ENCODE measurements at regions not wholly inside any gene's neighbourhood (a gene's known extent, or its start where the extent isn't known, plus 50 kb on each side); places are given as distances from the start of the nearest gene placed in this dataset.

DNA sequence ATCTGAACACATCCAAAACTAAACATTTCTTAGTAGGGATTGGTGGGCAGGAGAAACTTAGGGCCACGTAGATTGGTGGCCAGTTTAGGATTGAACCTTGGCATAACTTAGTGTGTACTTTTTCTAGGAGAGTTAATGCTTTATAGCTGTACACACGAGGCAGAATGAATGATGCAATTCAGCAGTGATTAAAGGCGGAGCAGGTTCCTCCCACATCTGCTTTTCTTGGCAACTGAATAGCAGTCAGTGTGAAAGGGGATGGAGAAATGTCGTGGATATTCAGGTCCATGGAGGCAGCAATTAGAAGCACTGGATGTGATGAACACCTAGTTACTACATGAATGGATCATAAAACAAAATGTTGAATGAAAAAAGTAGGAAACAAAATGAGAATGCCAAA lies 493.8 kb downstream of the FUT8 start:
- Histone ChIP-seq H3K4me2 (ENCODE audit: extremely low read depth, insufficient read depth, low read length) (no peak overlapping the region), H4K20me1 (ENCODE audit: control insufficient read depth, extremely low read depth, insufficient read depth, low read length) (no peaks in the 10 kb centered on the region)
- DNase-seq (ENCODE audit: low read depth in 2 of 2) = no peak

DNA sequence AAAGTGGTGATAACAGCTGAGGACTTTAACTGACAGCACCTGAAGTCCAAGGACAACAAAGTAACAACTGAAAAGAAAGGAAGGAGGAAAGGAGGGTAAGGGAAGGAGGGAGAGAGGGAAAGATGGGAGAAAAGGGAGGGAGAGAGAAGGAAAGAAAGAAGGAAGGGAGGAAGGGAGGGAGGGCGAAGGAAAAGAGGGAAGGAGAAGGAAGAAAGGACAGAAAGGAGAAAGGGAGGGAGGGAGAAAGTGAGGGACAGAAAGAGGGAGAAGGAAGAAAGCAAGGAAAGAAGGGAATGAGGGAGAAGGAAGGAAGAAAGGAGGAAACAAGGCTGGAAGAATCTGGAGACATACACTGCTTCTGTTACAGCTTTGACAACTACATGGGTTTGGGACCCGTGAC lies 494.4 kb downstream of the FUT8 start:
- Histone ChIP-seq H3K4me3 (replicated peaks in 1 of 4; ENCODE audit: control extremely low read depth in 1 of 4, insufficient read depth in 1 of 4, low read depth in 3 of 4, low read length in 4 of 4) (no peak overlapping the region), H3K36me3 (ENCODE audit: control insufficient read depth, insufficient read depth, low read length) (no peaks in the 10 kb centered on the region), H3K4me2 (ENCODE audit: extremely low read depth, insufficient read depth, low read length) (no peak overlapping the region), H4K20me1 (ENCODE audit: control insufficient read depth, extremely low read depth, insufficient read depth, low read length) (no peaks in the 10 kb centered on the region), H3K9me3 (ENCODE audit: control insufficient read depth, insufficient read depth, low read depth, low read length) (no peaks in the 10 kb centered on the region), H2AFZ (ENCODE audit: low read length) (no peak overlapping the region), H3K27ac (ENCODE audit: insufficient read depth, low read length) (no peak overlapping the region), H3K9ac (ENCODE audit: insufficient read depth, low read length) (no peak overlapping the region), H3K79me2 (ENCODE audit: control insufficient read depth, insufficient read depth, low read length) (no peaks in the 10 kb centered on the region), H3K4me1 (ENCODE audit: control insufficient read depth, extremely low read depth, insufficient read depth, low read length) (no peaks in the 10 kb centered on the region), H3K27me3 (ENCODE audit: control insufficient read depth, insufficient read depth, low read length) (no peaks in the 10 kb centered on the region)
- TF ChIP-seq EZH2 (IDR thresholded peaks at IDR 0.05; ENCODE audit: low read length, missing control alignments) = no peak
- TF ChIP-seq CTCF (conservative IDR thresholded peaks at IDR 0.05 in 1 of 2, IDR thresholded peaks at IDR 0.05 in 1 of 2; ENCODE audit: low read depth in 1 of 2, low read length in 2 of 2) = no peak
- no peak for DNase-seq (ENCODE audit: low read depth in 2 of 2)

More for the DNA sequence above, 493.8 kb downstream of the FUT8 start:
- Histone ChIP-seq H3K36me3 (ENCODE audit: control insufficient read depth, insufficient read depth, low read length) (no peaks in the 10 kb centered on the region), H3K79me2 (ENCODE audit: control insufficient read depth, insufficient read depth, low read length) (no peaks in the 10 kb centered on the region), H3K27ac (ENCODE audit: insufficient read depth, low read length) (no peak overlapping the region), H3K9ac (ENCODE audit: insufficient read depth, low read length) (no peak overlapping the region), H3K27me3 (ENCODE audit: control insufficient read depth, insufficient read depth, low read length) (no peaks in the 10 kb centered on the region), H3K4me1 (ENCODE audit: control insufficient read depth, extremely low read depth, insufficient read depth, low read length) (no peaks in the 10 kb centered on the region), H3K4me3 (replicated peaks in 1 of 4; ENCODE audit: control extremely low read depth in 1 of 4, insufficient read depth in 1 of 4, low read depth in 3 of 4, low read length in 4 of 4) (no peak overlapping the region), H3K9me3 (ENCODE audit: control insufficient read depth, insufficient read depth, low read depth, low read length) (no peaks in the 10 kb centered on the region), H2AFZ (ENCODE audit: low read length) (no peak overlapping the region)
- TF ChIP-seq EZH2 (IDR thresholded peaks at IDR 0.05; ENCODE audit: low read length, missing control alignments) = no peak

- no peaks in the 10 kb centered on the region for H3K27me3 ChIP-seq (ENCODE audit: control insufficient read depth, insufficient read depth, low read length)
- no peak overlapping the region for H3K27ac ChIP-seq (ENCODE audit: insufficient read depth, low read length)
- no peaks in the 10 kb centered on the region for H3K4me1 ChIP-seq (ENCODE audit: control insufficient read depth, extremely low read depth, insufficient read depth, low read length)
- TF ChIP-seq CTCF (conservative IDR thresholded peaks at IDR 0.05 in 1 of 2, IDR thresholded peaks at IDR 0.05 in 1 of 2; ENCODE audit: low read depth in 1 of 2, low read length in 2 of 2) = no peak
- TF ChIP-seq EZH2 (IDR thresholded peaks at IDR 0.05; ENCODE audit: low read length, missing control alignments) = no peak
- no peaks in the 10 kb centered on the region for H3K9me3 ChIP-seq (ENCODE audit: control insufficient read depth, insufficient read depth, low read depth, low read length)
- H4K20me1 ChIP-seq (ENCODE audit: control insufficient read depth, extremely low read depth, insufficient read depth, low read length) = no peaks in the 10 kb centered on the region
- peak; percentile 0 to 40 for DNase-seq (ENCODE audit: low read depth in 2 of 2)
- H3K9ac ChIP-seq (ENCODE audit: insufficient read depth, low read length) = no peak overlapping the region
- no peak overlapping the region for H3K4me2 ChIP-seq (ENCODE audit: extremely low read depth, insufficient read depth, low read length)
- H3K4me3 ChIP-seq (replicated peaks in 1 of 4; ENCODE audit: control extremely low read depth in 1 of 4, insufficient read depth in 1 of 4, low read depth in 3 of 4, low read length in 4 of 4) = no peak overlapping the region
- H3K36me3 ChIP-seq (ENCODE audit: control insufficient read depth, insufficient read depth, low read length) = no peaks in the 10 kb centered on the region
- H2AFZ ChIP-seq (ENCODE audit: low read length) = no peak overlapping the region
- H3K79me2 ChIP-seq (ENCODE audit: control insufficient read depth, insufficient read depth, low read length) = no peaks in the 10 kb centered on the region
Measured at GRCh38 chr14:65910108-65910786, 497.7 kb downstream of the FUT8 start.

Data from fibroblast of lung (primary cell).